HCT116 (cell line): ENCODE measurements at regions not wholly inside any gene's neighbourhood (a gene's known extent, or its start where the extent isn't known, plus 50 kb on each side); places are given as distances from the start of the nearest gene placed in this dataset.

Source experiments
- ATAC-seq: fragments of 200-7000 bp; cut with Tn5 transposase; 2 replicates; pipeline ENCODE4 v1.9.1; 2020; ENCODE audit warnings: mild to moderate bottlenecking, moderate library complexity
- BruUV-seq: library from RNA; stranded (reverse); fragments of 400-500 nt; replicated peaks from 2 replicates; lab custom pipeline; 2021; lab: Mats Ljungman, UMichigan
- CTCF ChIA-PET: fragments of 300-600 bp; sonication (Branson Sonifier 250); formaldehyde crosslinking; loops from one replicate; lab custom pipeline; 2021; ENCODE audit warnings: antibody characterized with exemption; lab: Charles Lee
- POLR2A ChIA-PET: fragments of 300-600, 350-600 bp; sonication (Branson Sonifier 250); formaldehyde crosslinking; loops from one replicate; lab custom pipeline; 2021; ENCODE audit warnings: antibody characterized with exemption; lab: Charles Lee
- RAD21 ChIA-PET, 2 experiments: fragments of 300-600 bp; sonication (Branson Sonifier 250); formaldehyde crosslinking; loops; one replicate each; lab custom pipeline; 2023; ENCODE audit warnings: low total read pairs in 2 of 2; ENCODE audit not compliant: uncharacterized antibody in 2 of 2, unreplicated experiment in 2 of 2, low non-redundant PET in 1 of 2; lab: Charles Lee
- DNase-seq: peaks from one replicate; pipeline ENCODE4 v3.0.0-alpha.2; 2010; ENCODE audit warnings: low read depth, low spot score
- H2AFZ ChIP-seq: fragments of 200-600 bp; shearing (Covaris generic), sonication (generic); 2 replicates; pipeline ENCODE4 v1.6.1; 2017; ENCODE audit warnings: low read depth, mixed run types, mixed read lengths, antibody characterized with exemption, low read length; ENCODE audit not compliant: poor library complexity, severe bottlenecking
- H3K27ac ChIP-seq: 2 replicates; pipeline ENCODE4 v1.5.1; 2012; ENCODE audit warnings: low read depth, low read length
- H3K27me3 ChIP-seq: fragments of 200-600 bp; sonication (generic); 2 replicates; pipeline ENCODE4 v1.6.1; 2016; ENCODE audit warnings: mixed run types, low read length, mixed read lengths; ENCODE audit not compliant: insufficient read depth
- H3K36me3 ChIP-seq, 2 experiments: fragments of 200-500 bp in 1 of 2; fragments of 200-600 bp in 1 of 2; sonication (Bioruptor generic) in 1 of 2; sonication (generic) in 1 of 2; 2 replicates each; pipeline versions ENCODE4 v1.5.1 to v1.6.1; 2014 to 2016; ENCODE audit warnings: low read length in 2 of 2, inconsistent platforms in 1 of 2, mixed read lengths in 1 of 2, mixed run types in 1 of 2; ENCODE audit not compliant: insufficient read depth in 2 of 2, control insufficient read depth in 1 of 2
- H3K4me1 ChIP-seq, 2 experiments: fragments of 200-600 bp in 1 of 2; sonication (generic) in 1 of 2; 2 replicates each; pipeline versions ENCODE4 v1.5.1 to v1.6.1; 2012 to 2017; ENCODE audit warnings: low read length in 2 of 2, inconsistent platforms in 1 of 2, mild to moderate bottlenecking in 1 of 2, mixed read lengths in 1 of 2, mixed run types in 1 of 2, moderate library complexity in 1 of 2; ENCODE audit not compliant: insufficient read depth in 2 of 2, control insufficient read depth in 1 of 2
- H3K4me2 ChIP-seq: fragments of 200-600 bp; sonication (generic); 2 replicates; pipeline ENCODE4 v1.6.1; 2017; ENCODE audit warnings: mixed run types, low read length, mixed read lengths
- H3K4me3 ChIP-seq, 2 experiments: fragments of 200-600 bp in 1 of 2; sonication (generic) in 1 of 2; replicated peaks in 1 of 2; 2 replicates each; pipeline ENCODE4 v1.5.1; 2011 to 2016; ENCODE audit warnings: low read length in 2 of 2, control low read depth in 1 of 2, low read depth in 1 of 2, mild to moderate bottlenecking in 1 of 2, mixed read lengths in 1 of 2, mixed run types in 1 of 2
- H3K79me2 ChIP-seq: fragments of 200-600 bp; sonication (generic); 2 replicates; pipeline ENCODE4 v1.6.1; 2017; ENCODE audit warnings: mild to moderate bottlenecking, mixed run types, low read length, moderate library complexity, mixed read lengths; ENCODE audit not compliant: insufficient read depth
- H3K9ac ChIP-seq: fragments of 200-600 bp; sonication (generic); 2 replicates; pipeline ENCODE4 v1.6.1; 2016; ENCODE audit warnings: low read length, mixed read lengths
- H3K9me2 ChIP-seq: fragments of 200-600 bp; sonication (generic), shearing (Covaris generic); 2 replicates; pipeline ENCODE4 v1.6.1; 2017; ENCODE audit warnings: mixed run types, mild to moderate bottlenecking, moderate library complexity; ENCODE audit not compliant: insufficient read depth
- H3K9me3 ChIP-seq, 2 experiments: fragments of 200-500 bp in 1 of 2; fragments of 200-600 bp in 1 of 2; sonication (Bioruptor generic) in 1 of 2; sonication (generic) in 1 of 2; 2 replicates each; pipeline ENCODE4 v1.6.1; 2014 to 2017; ENCODE audit warnings: low read length in 2 of 2, mixed read lengths in 2 of 2, inconsistent platforms in 1 of 2, low read depth in 1 of 2, mild to moderate bottlenecking in 1 of 2, mixed run types in 1 of 2, moderate library complexity in 1 of 2; ENCODE audit not compliant: control insufficient read depth in 1 of 2, insufficient read depth in 1 of 2
- H4K20me1 ChIP-seq: fragments of 200-600 bp; sonication (generic), shearing (Covaris generic); 2 replicates; pipeline ENCODE4 v1.6.1; 2017; ENCODE audit warnings: mixed run types, mild to moderate bottlenecking, moderate library complexity; ENCODE audit not compliant: insufficient read depth
- EZH2phosphoT487 ChIP-seq: fragments of 200-600 bp; IDR thresholded peaks from 2 replicates; pipeline ENCODE4 v1.6.1; 2018; ENCODE audit warnings: antibody characterized with exemption, borderline replicate concordance
- FOSL1 ChIP-seq: IDR thresholded peaks from 2 replicates; pipeline ENCODE4 v1.6.1; 2012; ENCODE audit warnings: low read depth
- SIN3A ChIP-seq: IDR thresholded peaks from 2 replicates; pipeline ENCODE4 v1.6.1; 2012; ENCODE audit warnings: low read depth
- SRF ChIP-seq: IDR thresholded peaks from 2 replicates; pipeline ENCODE4 v1.6.1; 2012; ENCODE audit warnings: low read depth
- intact Hi-C: fragments of 100-400 bp; cut with micrococcal nuclease; formaldehyde crosslinking; loops from 2 replicates; pipeline ENCODE4 v1.10.0; 2022
- TF ChIP-seq, protein P1 (sequence below): IDR thresholded peaks from 2 replicates; pipeline ENCODE4 v1.6.1; 2011; ENCODE audit warnings: mild to moderate bottlenecking, low read length, moderate library complexity; ENCODE audit not compliant: insufficient replicate concordance; ENCODE audit errors: extremely low read depth
- TF ChIP-seq, protein P2 (sequence below), 3 experiments: fragments of 200-600 bp in 1 of 3; sonication (generic) in 1 of 3; IDR thresholded peaks in 2 of 3; conservative IDR thresholded peaks in 1 of 3; 2 replicates each; pipeline ENCODE4 v1.5.1; 2012 to 2017; ENCODE audit warnings: low read depth in 2 of 3, low read length in 2 of 3, antibody characterized with exemption in 1 of 3, borderline replicate concordance in 1 of 3, control low read depth in 1 of 3, mild to moderate bottlenecking in 1 of 3, mixed read lengths in 1 of 3, mixed run types in 1 of 3, moderate library complexity in 1 of 3; ENCODE audit not compliant: insufficient read depth in 1 of 3

DNA sequence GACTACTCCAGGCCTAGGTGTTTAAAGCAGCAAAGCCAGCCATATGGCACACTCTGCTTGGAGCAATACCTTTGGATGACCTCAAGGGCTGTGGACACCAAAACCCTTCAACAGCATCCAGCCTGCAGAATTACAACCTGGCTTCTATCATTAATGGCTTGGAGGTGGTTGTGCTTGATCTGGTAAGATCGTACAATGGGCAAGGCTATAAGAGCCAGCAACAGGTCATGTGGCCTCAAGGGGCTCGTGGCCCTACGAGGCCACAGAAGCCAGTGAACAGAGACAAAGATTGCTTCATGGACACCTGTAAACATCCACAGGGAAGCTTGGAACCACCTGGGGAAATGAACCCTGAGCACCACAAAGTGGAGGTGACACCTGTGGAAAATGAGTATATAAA is 657.3 kb downstream of the BCL11B start:
- TF ChIP-seq FOSL1 (no peak), SRF (no peak), SIN3A (no peak)
- POLR2A ChIA-PET: no interaction called here
- intact Hi-C loops: no loop called here
- Histone ChIP-seq H3K79me2 (no peaks in the 10 kb centered on the region), H4K20me1 (no peaks in the 10 kb centered on the region), H3K4me2 (no peak overlapping the region), H2AFZ (no peak overlapping the region), H3K36me3 (no peaks in the 10 kb centered on the region), H3K9ac (no peak overlapping the region), H3K4me3 (no peak overlapping the region), H3K4me1 (no peaks in the 10 kb centered on the region), H3K9me2 (no peaks in the 10 kb centered on the region), H3K27me3 (no peaks in the 10 kb centered on the region), H3K9me3 (no peaks in the 10 kb centered on the region; a peak in 1 of 4 replicates), H3K27ac (no peak overlapping the region)
- CTCF ChIA-PET: no interaction called here
- no TSS peak for BruUV-seq
- ATAC-seq (no peak), DNase-seq (no peak)
- RAD21 ChIA-PET: no interaction called here

DNA sequence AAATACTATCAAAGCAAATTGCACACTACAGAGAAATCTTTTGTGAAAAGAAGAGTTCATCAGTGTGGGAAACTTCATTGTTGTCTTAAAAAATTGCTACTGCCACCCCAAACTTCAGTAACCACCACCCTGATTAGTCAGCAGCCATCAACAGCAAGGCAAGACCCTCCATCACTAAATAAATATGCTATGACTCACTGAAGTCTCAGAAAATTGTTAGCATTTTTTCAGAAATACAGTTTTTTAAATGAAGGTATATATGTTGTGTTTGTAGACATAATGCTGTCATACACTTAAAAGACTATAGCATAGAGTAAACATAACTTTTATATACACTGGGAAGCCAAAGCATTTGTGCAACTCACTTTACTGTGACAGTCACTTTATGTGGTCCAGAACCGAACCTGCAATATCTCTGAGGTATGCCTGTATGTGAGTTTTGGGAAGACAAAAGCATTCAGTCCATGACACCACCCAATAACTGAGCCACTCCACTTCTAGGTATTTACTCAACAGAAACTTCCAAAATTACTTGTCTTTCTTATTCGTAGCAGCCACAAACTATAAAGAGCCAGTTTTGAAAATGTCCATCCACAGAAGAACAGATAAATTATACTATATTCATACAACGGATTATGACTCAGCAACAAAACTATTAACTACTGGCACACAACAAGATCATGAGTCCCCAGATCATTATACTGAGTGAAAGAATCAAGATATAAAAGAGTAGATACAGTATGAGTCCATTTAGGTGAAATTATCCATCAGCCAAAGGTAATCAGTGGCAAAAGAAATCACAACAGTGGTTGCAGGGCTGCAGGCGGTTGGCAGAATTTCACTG is 649.6 kb downstream of the BCL11B start:
- Histone ChIP-seq H2AFZ (no peak overlapping the region), H3K9me2 (no peaks in the 10 kb centered on the region), H3K79me2 (no peaks in the 10 kb centered on the region), H3K4me1 (no peaks in the 10 kb centered on the region), H3K36me3 (no peaks in the 10 kb centered on the region), H3K27ac (no peak overlapping the region), H3K9ac (no peak overlapping the region), H3K4me3 (no peak overlapping the region), H3K9me3 (no peaks in the 10 kb centered on the region; a peak in 1 of 4 replicates), H4K20me1 (no peaks in the 10 kb centered on the region), H3K4me2 (no peak overlapping the region), H3K27me3 (no peaks in the 10 kb centered on the region)
- BruUV-seq: no TSS peak
- CTCF ChIA-PET: no interaction called here
- no peak for DNase-seq
- TF ChIP-seq, protein P1, sequence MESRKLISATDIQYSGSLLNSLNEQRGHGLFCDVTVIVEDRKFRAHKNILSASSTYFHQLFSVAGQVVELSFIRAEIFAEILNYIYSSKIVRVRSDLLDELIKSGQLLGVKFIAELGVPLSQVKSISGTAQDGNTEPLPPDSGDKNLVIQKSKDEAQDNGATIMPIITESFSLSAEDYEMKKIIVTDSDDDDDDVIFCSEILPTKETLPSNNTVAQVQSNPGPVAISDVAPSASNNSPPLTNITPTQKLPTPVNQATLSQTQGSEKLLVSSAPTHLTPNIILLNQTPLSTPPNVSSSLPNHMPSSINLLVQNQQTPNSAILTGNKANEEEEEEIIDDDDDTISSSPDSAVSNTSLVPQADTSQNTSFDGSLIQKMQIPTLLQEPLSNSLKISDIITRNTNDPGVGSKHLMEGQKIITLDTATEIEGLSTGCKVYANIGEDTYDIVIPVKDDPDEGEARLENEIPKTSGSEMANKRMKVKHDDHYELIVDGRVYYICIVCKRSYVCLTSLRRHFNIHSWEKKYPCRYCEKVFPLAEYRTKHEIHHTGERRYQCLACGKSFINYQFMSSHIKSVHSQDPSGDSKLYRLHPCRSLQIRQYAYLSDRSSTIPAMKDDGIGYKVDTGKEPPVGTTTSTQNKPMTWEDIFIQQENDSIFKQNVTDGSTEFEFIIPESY: no peak
- TF ChIP-seq, protein P2, sequence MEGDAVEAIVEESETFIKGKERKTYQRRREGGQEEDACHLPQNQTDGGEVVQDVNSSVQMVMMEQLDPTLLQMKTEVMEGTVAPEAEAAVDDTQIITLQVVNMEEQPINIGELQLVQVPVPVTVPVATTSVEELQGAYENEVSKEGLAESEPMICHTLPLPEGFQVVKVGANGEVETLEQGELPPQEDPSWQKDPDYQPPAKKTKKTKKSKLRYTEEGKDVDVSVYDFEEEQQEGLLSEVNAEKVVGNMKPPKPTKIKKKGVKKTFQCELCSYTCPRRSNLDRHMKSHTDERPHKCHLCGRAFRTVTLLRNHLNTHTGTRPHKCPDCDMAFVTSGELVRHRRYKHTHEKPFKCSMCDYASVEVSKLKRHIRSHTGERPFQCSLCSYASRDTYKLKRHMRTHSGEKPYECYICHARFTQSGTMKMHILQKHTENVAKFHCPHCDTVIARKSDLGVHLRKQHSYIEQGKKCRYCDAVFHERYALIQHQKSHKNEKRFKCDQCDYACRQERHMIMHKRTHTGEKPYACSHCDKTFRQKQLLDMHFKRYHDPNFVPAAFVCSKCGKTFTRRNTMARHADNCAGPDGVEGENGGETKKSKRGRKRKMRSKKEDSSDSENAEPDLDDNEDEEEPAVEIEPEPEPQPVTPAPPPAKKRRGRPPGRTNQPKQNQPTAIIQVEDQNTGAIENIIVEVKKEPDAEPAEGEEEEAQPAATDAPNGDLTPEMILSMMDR (IDR thresholded peaks at IDR 0.05 in 2 of 3, conservative IDR thresholded peaks at IDR 0.05 in 1 of 3; ENCODE audit: borderline replicate concordance in 1 of 3, insufficient read depth in 1 of 3, low read depth in 2 of 3, low read length in 2 of 3): no peak
- TF ChIP-seq SIN3A (no peak), SRF (no peak), EZH2phosphoT487 (no peak)
- intact Hi-C loops: no loop called here
- POLR2A ChIA-PET: no interaction called here
- RAD21 ChIA-PET: no interaction called here
- ATAC-seq: no peak
